Neural cell (in vitro differentiated cells): ENCODE measurements at regions not wholly inside any gene's neighbourhood (a gene's known extent, or its start where the extent isn't known, plus 50 kb on each side); places are given as distances from the start of the nearest gene placed in this dataset.

ENCODE experiments used
- H2AFZ ChIP-seq: fragments of 200-600, 300-800 bp; sonication (generic), shearing (Covaris generic); 2 replicates; pipeline ENCODE4 v1.6.0; 2014; ENCODE audit warnings: low read depth, mild to moderate bottlenecking, antibody characterized with exemption, low read length, moderate library complexity
- H3F3A ChIP-seq: fragments of 200-600 bp; shearing (Covaris generic); 2 replicates; pipeline ENCODE4 v1.6.1; 2016; ENCODE audit warnings: mild to moderate bottlenecking, moderate library complexity, mixed read lengths, antibody characterized with exemption, low read length; ENCODE audit not compliant: insufficient read depth, poor library complexity, severe bottlenecking
- H3K27ac ChIP-seq: fragments of 200-600, 300-800 bp; sonication (generic), shearing (Covaris generic); 2 replicates; pipeline ENCODE4 v1.5.1; 2014; ENCODE audit warnings: mild to moderate bottlenecking, low read length, moderate library complexity
- H3K27me3 ChIP-seq: fragments of 300-800, 200-600 bp; sonication (generic), shearing (Covaris generic); 2 replicates; pipeline ENCODE4 v1.6.0; 2014; ENCODE audit warnings: mild to moderate bottlenecking, low read depth, low read length, moderate library complexity; ENCODE audit not compliant: insufficient read depth
- H3K36me3 ChIP-seq: fragments of 300-800, 200-600 bp; sonication (generic), shearing (Covaris generic); 2 replicates; pipeline ENCODE4 v1.5.1; 2014; ENCODE audit warnings: mild to moderate bottlenecking, antibody characterized with exemption, low read length, moderate library complexity; ENCODE audit not compliant: insufficient read depth
- H3K4me2 ChIP-seq: fragments of 300-800, 200-600 bp; sonication (generic), shearing (Covaris generic); 2 replicates; pipeline ENCODE4 v1.6.0; 2014; ENCODE audit warnings: mild to moderate bottlenecking, low read length
- H3K4me3 ChIP-seq: fragments of 300-800, 200-600 bp; sonication (generic), shearing (Covaris generic); 2 replicates; pipeline ENCODE4 v1.5.1; 2014; ENCODE audit warnings: mild to moderate bottlenecking, low read length, moderate library complexity
- H3K79me2 ChIP-seq: fragments of 200-600 bp; shearing (Covaris generic); replicated peaks from 2 replicates; pipeline ENCODE4 v1.6.0; 2014; ENCODE audit warnings: mild to moderate bottlenecking, low read length, moderate library complexity; ENCODE audit not compliant: insufficient read depth
- H3K9ac ChIP-seq: fragments of 300-800, 200-600 bp; sonication (generic), shearing (Covaris generic); 2 replicates; pipeline ENCODE4 v1.6.1; 2016; ENCODE audit warnings: mild to moderate bottlenecking, low read length, mixed read lengths
- H3K9me2 ChIP-seq: fragments of 200-600 bp; shearing (Covaris generic); 2 replicates; pipeline ENCODE4 v1.6.1; 2016; ENCODE audit warnings: mild to moderate bottlenecking, low read length, mixed read lengths; ENCODE audit not compliant: insufficient read depth
- H3K9me3 ChIP-seq: fragments of 200-600, 300-800 bp; sonication (generic), shearing (Covaris generic); 2 replicates; pipeline ENCODE4 v1.6.1; 2016; ENCODE audit warnings: mild to moderate bottlenecking, mixed run types, low read length, moderate library complexity, mixed read lengths
- H4K20me1 ChIP-seq: fragments of 200-600 bp; shearing (Covaris generic); 2 replicates; pipeline ENCODE4 v1.6.1; 2016; ENCODE audit warnings: mild to moderate bottlenecking, mixed run types; ENCODE audit not compliant: insufficient read depth
- EP300 ChIP-seq: fragments of 450-650 bp; conservative IDR thresholded peaks from 2 replicates; pipeline ENCODE4 v1.6.1; 2014; ENCODE audit warnings: antibody characterized with exemption, mild to moderate bottlenecking, moderate library complexity; ENCODE audit not compliant: poor library complexity, severe bottlenecking
- EZH2 ChIP-seq: fragments of 200-600, 300-800 bp; shearing (Covaris generic), sonication (generic); IDR thresholded peaks from 2 replicates; pipeline ENCODE4 v1.6.1; 2014; ENCODE audit warnings: antibody characterized with exemption, low read length, borderline replicate concordance, mild to moderate bottlenecking; ENCODE audit not compliant: insufficient read depth, poor library complexity, severe bottlenecking
- MXI1 ChIP-seq: fragments of 450-650 bp; conservative IDR thresholded peaks from 2 replicates; pipeline ENCODE4 v1.6.1; 2014; ENCODE audit warnings: antibody characterized with exemption, mild to moderate bottlenecking; ENCODE audit not compliant: poor library complexity, severe bottlenecking
- POLR2AphosphoS5 ChIP-seq: IDR thresholded peaks from 2 replicates; pipeline ENCODE4 v1.6.1; 2012
- RAD21 ChIP-seq: fragments of 450-650 bp; conservative IDR thresholded peaks from 2 replicates; pipeline ENCODE4 v1.6.1; 2014; ENCODE audit warnings: antibody characterized with exemption, mild to moderate bottlenecking, moderate library complexity
- SMC3 ChIP-seq: fragments of 450-650 bp; conservative IDR thresholded peaks from 2 replicates; pipeline ENCODE4 v1.6.1; 2014; ENCODE audit warnings: antibody characterized with exemption, mild to moderate bottlenecking, moderate library complexity; ENCODE audit not compliant: poor library complexity
- TAF1 ChIP-seq: IDR thresholded peaks from 2 replicates; pipeline ENCODE4 v1.6.1; 2012; ENCODE audit warnings: low read depth
- TF ChIP-seq, protein P1 (sequence below): IDR thresholded peaks from 2 replicates; pipeline ENCODE4 v1.6.1; 2012; ENCODE audit warnings: borderline replicate concordance
- TF ChIP-seq, protein P2 (sequence below): fragments of 450-650 bp; IDR thresholded peaks from 2 replicates; pipeline ENCODE4 v1.5.1; 2014; ENCODE audit warnings: antibody characterized with exemption, mild to moderate bottlenecking, moderate library complexity; ENCODE audit not compliant: poor library complexity, severe bottlenecking

DNA sequence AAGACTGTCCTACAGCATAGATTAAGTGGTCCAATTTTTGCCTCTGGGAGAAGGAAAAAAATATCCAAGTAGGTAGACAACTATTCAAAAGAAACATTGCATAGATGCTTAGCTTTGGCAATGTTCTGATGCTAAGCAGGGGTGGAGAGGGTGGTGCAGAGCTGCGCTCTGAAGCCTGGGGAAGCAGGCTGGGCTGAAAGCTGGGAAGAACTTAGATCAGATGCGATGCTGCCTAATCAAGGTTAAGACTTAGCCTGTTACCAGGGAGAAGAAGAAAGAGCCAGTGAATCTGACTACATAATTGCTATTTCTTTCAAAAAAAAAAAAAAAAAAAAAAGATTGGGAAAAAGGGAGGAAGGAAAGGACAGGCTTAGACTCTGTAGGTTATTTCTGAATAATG is 89.0 kb upstream of the SCOC start (continued):
- TF ChIP-seq SMC3 = no peak
- no peak for TF ChIP-seq EZH2

DNA sequence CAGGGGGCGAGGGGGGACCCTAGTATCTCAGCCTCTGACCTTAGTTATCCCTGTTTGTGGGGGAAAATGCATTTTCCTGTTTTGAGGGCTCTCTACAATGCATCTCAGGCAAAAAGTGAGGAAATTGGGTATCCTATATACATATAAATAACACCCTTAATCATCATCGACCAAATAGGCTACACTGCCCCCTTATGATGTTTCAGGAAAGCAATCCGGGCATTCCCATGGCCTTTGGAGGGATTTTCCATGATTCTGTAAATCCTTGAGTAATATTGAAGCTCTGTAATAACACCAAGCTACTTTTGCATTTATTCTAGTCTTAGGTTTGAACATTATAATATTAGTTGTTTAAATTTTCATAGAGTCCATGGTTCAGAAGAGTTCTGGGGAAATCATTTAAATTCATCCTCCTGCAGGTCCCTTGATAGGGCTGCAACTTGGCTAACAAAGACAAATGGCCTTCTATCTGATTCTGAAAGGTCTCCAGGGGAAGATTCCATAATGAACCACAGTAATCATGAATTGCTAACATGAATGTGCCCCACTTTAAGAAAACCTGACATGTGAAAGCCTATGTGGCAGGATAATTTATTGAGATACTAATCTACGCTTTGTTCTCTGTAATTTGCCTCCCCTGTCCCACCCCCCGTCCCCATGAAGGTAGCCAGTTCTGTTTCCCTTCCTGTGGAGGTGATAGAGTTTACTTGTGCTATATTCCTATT is 91.5 kb upstream of the SCOC start:
- no peaks in the 10 kb centered on the region for H3K36me3 ChIP-seq
- no peak overlapping the region for H2AFZ ChIP-seq
- no peaks in the 10 kb centered on the region for H3F3A ChIP-seq
- no peak overlapping the region for H3K27ac ChIP-seq
- H3K4me3 ChIP-seq = no peak overlapping the region
- H3K27me3 ChIP-seq = no peaks in the 10 kb centered on the region
- H3K9me3 ChIP-seq = no peaks in the 10 kb centered on the region
- TF ChIP-seq POLR2AphosphoS5 (no peak), TAF1 (no peak), SMC3 (no peak), RAD21 (no peak), EZH2 (no peak), MXI1 (no peak), EP300 (no peak)
- TF ChIP-seq, protein P1, sequence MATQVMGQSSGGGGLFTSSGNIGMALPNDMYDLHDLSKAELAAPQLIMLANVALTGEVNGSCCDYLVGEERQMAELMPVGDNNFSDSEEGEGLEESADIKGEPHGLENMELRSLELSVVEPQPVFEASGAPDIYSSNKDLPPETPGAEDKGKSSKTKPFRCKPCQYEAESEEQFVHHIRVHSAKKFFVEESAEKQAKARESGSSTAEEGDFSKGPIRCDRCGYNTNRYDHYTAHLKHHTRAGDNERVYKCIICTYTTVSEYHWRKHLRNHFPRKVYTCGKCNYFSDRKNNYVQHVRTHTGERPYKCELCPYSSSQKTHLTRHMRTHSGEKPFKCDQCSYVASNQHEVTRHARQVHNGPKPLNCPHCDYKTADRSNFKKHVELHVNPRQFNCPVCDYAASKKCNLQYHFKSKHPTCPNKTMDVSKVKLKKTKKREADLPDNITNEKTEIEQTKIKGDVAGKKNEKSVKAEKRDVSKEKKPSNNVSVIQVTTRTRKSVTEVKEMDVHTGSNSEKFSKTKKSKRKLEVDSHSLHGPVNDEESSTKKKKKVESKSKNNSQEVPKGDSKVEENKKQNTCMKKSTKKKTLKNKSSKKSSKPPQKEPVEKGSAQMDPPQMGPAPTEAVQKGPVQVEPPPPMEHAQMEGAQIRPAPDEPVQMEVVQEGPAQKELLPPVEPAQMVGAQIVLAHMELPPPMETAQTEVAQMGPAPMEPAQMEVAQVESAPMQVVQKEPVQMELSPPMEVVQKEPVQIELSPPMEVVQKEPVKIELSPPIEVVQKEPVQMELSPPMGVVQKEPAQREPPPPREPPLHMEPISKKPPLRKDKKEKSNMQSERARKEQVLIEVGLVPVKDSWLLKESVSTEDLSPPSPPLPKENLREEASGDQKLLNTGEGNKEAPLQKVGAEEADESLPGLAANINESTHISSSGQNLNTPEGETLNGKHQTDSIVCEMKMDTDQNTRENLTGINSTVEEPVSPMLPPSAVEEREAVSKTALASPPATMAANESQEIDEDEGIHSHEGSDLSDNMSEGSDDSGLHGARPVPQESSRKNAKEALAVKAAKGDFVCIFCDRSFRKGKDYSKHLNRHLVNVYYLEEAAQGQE = no peak
- TF ChIP-seq, protein P2, sequence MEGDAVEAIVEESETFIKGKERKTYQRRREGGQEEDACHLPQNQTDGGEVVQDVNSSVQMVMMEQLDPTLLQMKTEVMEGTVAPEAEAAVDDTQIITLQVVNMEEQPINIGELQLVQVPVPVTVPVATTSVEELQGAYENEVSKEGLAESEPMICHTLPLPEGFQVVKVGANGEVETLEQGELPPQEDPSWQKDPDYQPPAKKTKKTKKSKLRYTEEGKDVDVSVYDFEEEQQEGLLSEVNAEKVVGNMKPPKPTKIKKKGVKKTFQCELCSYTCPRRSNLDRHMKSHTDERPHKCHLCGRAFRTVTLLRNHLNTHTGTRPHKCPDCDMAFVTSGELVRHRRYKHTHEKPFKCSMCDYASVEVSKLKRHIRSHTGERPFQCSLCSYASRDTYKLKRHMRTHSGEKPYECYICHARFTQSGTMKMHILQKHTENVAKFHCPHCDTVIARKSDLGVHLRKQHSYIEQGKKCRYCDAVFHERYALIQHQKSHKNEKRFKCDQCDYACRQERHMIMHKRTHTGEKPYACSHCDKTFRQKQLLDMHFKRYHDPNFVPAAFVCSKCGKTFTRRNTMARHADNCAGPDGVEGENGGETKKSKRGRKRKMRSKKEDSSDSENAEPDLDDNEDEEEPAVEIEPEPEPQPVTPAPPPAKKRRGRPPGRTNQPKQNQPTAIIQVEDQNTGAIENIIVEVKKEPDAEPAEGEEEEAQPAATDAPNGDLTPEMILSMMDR = no peak
- no peaks in the 10 kb centered on the region for H3K79me2 ChIP-seq
- H3K9me2 ChIP-seq = no peaks in the 10 kb centered on the region
- no peak overlapping the region for H3K4me2 ChIP-seq
- H3K9ac ChIP-seq = no peak overlapping the region
- H4K20me1 ChIP-seq = no peaks in the 10 kb centered on the region

DNA sequence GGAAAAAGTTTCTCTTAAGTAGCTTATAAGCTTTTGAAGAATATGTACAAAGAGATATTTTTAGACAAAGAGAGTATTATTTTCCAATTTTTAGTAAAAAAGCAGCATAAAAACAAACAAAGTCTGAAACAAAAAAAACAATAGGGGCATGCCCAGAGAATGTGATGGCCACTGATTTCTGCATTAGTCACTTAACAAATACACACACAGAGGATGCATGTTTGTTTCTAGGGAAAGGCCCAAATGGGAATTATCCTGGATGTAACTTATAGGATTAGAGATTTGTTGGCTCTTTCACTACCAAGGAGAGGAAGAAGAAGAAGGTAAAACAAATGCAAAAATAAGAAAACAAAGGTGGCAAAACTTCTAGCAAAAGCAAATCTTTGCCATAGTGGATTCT is 95.9 kb upstream of the SCOC start:
- no peaks in the 10 kb centered on the region for H3K9me3 ChIP-seq
- no peak overlapping the region for H3K4me2 ChIP-seq
- no peaks in the 10 kb centered on the region for H4K20me1 ChIP-seq
- H2AFZ ChIP-seq = no peak overlapping the region
- H3K36me3 ChIP-seq = no peaks in the 10 kb centered on the region
- TF ChIP-seq SMC3 = no peak
- TF ChIP-seq EZH2 = no peak
- no peak for TF ChIP-seq RAD21
- TF ChIP-seq, protein P1 = no peak
- TF ChIP-seq TAF1 = no peak
- no peak for TF ChIP-seq MXI1
- TF ChIP-seq, protein P2 = no peak
- H3F3A ChIP-seq = no peaks in the 10 kb centered on the region
- H3K27me3 ChIP-seq = no peaks in the 10 kb centered on the region
- H3K79me2 ChIP-seq = no peaks in the 10 kb centered on the region
- no peak overlapping the region for H3K4me3 ChIP-seq
- H3K27ac ChIP-seq = no peak overlapping the region
- no peaks in the 10 kb centered on the region for H3K9me2 ChIP-seq
- H3K9ac ChIP-seq = no peak overlapping the region
